ENCODE measurements at regions not wholly inside any gene's neighbourhood (a gene's known extent, or its start where the extent isn't known, plus 50 kb on each side); places are given as distances from the start of the nearest gene placed in this dataset.

GRCh38 chr15:98144388-98144787, 183.9 kb downstream of the ARRDC4 start:
- DNase-seq = no peak

DNA sequence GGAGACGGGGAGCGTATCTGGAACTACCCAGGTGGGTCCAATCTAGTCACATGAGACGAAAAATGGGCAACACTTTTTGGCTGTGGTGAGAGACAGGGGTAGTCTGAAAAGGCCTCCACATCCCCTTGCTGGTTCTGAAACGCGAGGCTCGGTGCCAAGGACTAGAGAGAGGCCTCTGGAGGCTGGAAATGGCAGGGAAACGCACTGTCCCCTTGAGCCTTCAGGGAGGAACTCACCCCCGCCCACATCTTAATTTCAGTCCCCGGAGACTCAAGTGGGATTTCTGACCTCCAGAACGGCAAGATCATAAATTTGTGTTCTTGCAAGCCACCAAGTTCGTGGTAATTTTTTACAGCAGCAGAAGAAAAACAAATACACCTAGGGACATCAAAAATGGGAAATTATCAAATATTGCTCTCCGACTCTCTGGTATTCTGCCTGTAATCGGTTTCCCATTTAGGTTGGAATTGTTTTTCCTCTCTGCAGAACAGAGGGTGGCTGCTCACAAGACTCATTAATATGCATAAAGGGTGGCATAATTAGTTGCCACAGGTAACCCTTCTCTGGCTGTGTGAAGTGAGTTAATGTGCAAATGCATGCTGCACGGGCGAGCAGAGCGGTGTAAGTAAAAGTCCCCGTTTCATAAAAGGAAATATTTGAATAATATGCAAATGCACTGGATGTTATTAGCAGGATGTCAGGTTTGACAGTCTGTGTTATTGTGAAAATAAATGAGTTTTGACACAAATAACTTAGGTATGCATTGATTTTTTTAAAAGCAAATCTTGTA, 185.7 kb downstream of the ARRDC4 start:
- no peak for DNase-seq

- DNase-seq = no peak
Observed at GRCh38 chr15:98147415-98147814, 186.9 kb downstream of the ARRDC4 start.

DNA sequence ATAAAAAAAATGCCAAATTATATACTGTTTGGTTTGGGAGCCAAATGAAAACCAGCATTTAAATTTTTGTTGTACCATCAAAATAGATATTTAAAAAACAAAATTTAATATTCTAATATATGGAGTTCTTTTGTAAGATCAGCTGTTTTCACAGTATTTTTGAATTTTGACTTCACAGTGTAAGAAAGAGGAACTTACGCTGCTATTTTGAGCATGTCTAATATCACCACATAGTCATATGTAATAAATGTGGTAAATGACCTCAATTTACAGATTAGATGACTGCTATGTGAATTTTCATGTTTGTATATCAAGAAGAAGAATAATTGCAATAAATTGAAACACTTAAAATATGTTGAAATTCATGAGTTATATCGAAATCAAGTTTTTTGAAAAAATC, 189.6 kb downstream of the ARRDC4 start:
- no peak for DNase-seq

GRCh38 chr15:98150536-98150935, 190.0 kb downstream of the ARRDC4 start:
- DNase-seq = no peak

DNA sequence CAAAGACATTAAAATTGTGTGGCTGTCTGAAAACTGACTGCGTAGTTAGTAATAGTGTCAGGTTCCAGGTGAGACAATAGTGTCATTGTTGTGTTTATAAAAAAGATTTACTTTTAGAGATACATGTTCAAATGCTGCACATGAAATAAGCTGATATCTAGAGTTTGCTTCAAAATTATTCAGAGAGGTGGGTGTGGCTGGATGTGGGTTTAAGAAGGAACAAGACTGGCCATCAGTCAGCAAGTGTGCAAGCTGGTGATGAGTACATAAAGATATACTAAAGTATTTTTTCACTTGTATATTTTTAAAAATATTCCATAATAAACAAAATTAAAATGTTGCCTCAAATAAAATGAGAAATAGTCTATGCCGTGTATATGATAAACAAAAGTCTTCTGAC, 190.6 kb downstream of the ARRDC4 start:
- no peak for DNase-seq

- no peak for DNase-seq
Observed at GRCh38 chr15:98152156-98152555, 191.7 kb downstream of the ARRDC4 start.

GRCh38 chr15:98154863-98155262, 194.4 kb downstream of the ARRDC4 start:
- peak; percentile 93 for DNase-seq

DNA sequence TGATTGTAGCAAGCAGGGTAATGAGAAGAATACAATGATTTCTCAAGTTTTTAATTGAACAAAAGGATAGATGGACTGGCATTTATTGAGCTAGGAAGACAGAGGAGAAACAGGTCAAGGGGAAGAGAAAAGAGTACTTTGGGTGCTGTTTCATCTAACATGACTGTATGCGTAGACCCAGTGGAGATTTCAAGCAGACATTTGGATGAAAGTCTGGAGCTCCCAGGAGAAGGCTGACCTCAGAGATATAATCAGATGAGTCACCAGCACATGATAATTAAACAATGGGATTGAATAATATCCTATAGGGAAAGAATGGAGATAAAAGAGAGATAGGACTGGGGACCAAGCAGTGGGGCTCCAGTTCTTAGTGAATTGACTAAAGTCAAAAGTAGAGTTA, 194.9 kb downstream of the ARRDC4 start:
- peak; percentile 21 for DNase-seq

- no peak for DNase-seq
Observed at GRCh38 chr15:98160236-98160635, 199.7 kb downstream of the ARRDC4 start.

- no peak for DNase-seq
Observed at GRCh38 chr15:98163319-98164045, 203.0 kb downstream of the ARRDC4 start.

- DNase-seq = peak; percentile 59
Observed at GRCh38 chr15:98164571-98164970, 204.1 kb downstream of the ARRDC4 start.

GRCh38 chr15:98164986-98165385, 204.5 kb downstream of the ARRDC4 start:
- no peak for DNase-seq

DNA sequence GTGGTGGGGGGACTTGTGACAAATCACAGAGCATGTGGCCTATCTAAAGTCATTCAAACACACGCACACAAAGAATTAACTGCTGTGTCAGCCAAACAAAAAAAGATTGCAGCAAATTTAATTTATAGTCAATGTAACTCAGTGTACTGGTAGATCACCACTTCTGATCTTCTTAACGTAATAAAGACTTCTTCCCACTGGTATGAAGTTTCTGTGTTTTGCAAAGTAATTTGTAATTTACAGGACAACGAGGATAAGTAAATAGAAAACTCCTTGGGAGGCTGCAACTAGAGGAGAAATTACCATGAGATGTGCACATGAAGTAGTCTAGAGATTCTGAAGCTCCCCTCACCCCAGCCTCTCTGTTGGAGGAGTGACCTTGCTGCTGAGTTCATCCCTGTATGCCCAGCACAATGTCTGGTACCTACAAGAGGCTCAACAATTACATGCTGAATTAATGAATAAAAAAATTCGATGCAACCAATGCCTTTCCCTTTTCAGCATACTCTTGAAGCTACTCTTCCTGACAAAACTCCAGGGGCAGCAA, 207.3 kb downstream of the ARRDC4 start:
- DNase-seq = no peak

GRCh38 chr15:98169551-98169950, 209.0 kb downstream of the ARRDC4 start:
- DNase-seq = no peak

DNA sequence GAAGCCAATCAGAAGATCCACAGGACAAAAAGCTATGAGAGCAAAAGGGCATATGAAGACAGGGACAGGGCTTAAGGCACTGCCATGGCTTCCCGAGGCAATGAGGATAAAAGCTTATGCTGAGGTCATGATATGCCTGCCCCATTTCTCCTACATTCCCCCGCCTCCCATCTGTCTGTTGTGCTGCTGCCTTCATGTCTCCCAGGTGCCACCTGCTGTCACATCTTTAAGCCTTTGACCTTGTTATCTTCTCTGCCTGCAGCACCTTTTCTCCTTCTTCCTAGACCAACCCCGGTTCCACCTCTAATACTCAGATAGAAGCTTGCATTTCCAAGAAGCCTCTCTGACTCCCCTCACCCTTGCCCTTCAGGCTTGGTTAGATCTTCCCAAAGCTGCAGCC, 213.8 kb downstream of the ARRDC4 start:
- no peak for DNase-seq

GRCh38 chr15:98174841-98175240, 214.3 kb downstream of the ARRDC4 start:
- no peak for DNase-seq

DNA sequence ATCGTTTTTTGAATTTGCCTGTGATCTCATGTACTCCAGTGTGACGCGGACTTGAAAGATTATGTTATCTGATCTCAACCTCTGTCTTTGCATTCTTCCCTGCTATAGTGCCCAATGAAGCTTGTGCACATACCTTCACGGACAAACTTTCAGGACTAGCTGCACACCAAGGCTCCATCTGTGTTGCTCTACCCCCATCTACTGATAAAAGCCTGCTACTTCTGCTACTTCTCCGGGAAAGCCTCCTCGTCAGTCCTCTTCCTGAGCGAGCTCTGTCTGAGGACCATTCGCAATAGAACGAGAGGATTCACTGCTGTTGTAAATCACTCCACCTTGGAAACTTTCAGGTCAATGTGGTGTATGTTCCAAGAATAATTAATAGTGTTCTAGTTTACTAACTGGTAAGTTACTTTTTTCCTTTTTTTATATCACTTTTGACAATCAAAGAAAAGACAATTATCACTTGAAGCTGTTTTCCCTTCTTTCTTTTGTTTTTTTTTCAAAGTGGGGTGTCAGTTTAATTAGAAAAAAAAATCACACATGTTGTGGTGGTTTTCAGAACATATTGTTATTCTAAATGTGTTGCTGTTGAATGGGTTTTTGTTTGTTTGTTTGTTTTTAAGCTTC, 217.6 kb downstream of the ARRDC4 start:
- DNase-seq = peak; percentile 79

GRCh38 chr15:98178861-98179260, 218.4 kb downstream of the ARRDC4 start:
- DNase-seq = no peak

DNA sequence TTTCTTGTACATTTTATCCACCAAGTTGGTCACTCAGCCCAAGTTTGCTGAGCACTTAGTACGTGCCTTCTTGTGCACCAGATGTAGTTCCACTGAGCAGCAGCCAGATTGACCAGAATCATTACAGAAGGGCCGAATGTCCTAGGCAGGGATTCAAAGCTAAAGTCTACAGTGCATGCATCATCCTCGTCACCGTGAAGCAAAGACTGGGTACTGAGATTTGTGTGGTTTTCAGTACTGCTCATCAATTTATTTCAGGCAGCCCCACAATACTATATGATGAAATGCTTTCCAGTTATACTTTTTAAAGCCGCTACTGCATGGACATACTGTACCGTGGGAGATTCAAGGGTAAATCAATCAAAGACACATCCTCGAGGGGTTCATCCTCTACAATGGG, 227.0 kb downstream of the ARRDC4 start:
- no peak for DNase-seq

DNA sequence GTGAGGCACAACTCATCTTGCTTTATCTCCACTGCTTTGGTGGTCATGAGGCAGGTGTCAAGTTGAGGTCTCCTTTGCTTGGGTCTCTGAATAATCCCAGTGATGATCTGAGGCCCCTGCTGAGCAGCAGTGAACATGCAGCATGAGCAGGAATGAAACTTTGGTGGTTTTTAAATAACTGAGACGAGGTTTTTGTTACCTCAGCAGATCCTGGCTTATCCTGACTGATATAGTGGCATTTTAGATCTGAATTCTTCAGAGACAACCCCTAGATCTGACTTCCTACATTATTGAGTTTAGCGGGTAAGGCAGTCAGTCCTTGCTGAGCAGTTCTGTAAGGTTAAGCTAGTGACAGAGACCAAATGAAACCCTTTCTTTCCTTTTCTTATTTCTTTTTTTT, 230.4 kb downstream of the ARRDC4 start:
- DNase-seq = no peak

- DNase-seq = no peak
Observed at GRCh38 chr15:98195796-98196195, 235.3 kb downstream of the ARRDC4 start.

GRCh38 chr15:98196371-98196770, 235.9 kb downstream of the ARRDC4 start:
- no peak for DNase-seq

Measured in fibroblast of skin of scalp (primary cell).